HepG2 (cell line): ENCODE measurements at regions not wholly inside any gene's neighbourhood (a gene's known extent, or its start where the extent isn't known, plus 50 kb on each side); places are given as distances from the start of the nearest gene placed in this dataset.

Experiments
- AFF4 ChIP-seq: sonication (generic); formaldehyde crosslinking; IDR thresholded peaks from 2 replicates; pipeline ENCODE4 v1.4.0; 2020; ENCODE audit warnings: missing genetic modification reagents
- HDAC6 ChIP-seq: fragments of 200-600 bp; sonication (generic); IDR thresholded peaks from 2 replicates; pipeline ENCODE4 v1.7.0; 2017; ENCODE audit warnings: mild to moderate bottlenecking, antibody characterized with exemption, low read length, low read depth
- HNRNPK ChIP-seq: fragments of 200-400 bp; formaldehyde crosslinking; IDR thresholded peaks from 2 replicates; pipeline ENCODE4 v1.6.1; 2018; ENCODE audit warnings: low read length, low read depth, moderate library complexity, mild to moderate bottlenecking; ENCODE audit not compliant: poor library complexity, severe bottlenecking
- KLF9 ChIP-seq: IDR thresholded peaks from 2 replicates; pipeline ENCODE4 v1.6.1; 2016; ENCODE audit warnings: low read depth
- RARG ChIP-seq: sonication (generic); formaldehyde crosslinking; IDR thresholded peaks from 2 replicates; pipeline ENCODE4 v1.4.0; 2020; ENCODE audit warnings: low read depth, mild to moderate bottlenecking, missing genetic modification reagents
- REXO4 ChIP-seq: sonication (generic); formaldehyde crosslinking; IDR thresholded peaks from 2 replicates; pipeline ENCODE4 v1.8.0; 2022; ENCODE audit warnings: missing genetic modification reagents, mild to moderate bottlenecking, borderline replicate concordance
- RORA ChIP-seq: sonication (generic); formaldehyde crosslinking; IDR thresholded peaks from 2 replicates; pipeline ENCODE4 v1.5.0; 2020; ENCODE audit warnings: mild to moderate bottlenecking, missing genetic modification reagents, moderate library complexity
- SMYD3 ChIP-seq: sonication (generic); formaldehyde crosslinking; IDR thresholded peaks from 2 replicates; pipeline ENCODE4 v1.8.1; 2023; ENCODE audit warnings: mild to moderate bottlenecking, missing genetic modification reagents
- SNAI1 ChIP-seq: sonication (generic); formaldehyde crosslinking; IDR thresholded peaks from 2 replicates; pipeline ENCODE4 v1.5.0; 2020; ENCODE audit warnings: mild to moderate bottlenecking, missing genetic modification reagents, borderline replicate concordance
- TRIM22 ChIP-seq: fragments of 450-650 bp; IDR thresholded peaks from 2 replicates; pipeline ENCODE4 v1.6.1; 2017
- ZBTB25 ChIP-seq: IDR thresholded peaks from 2 replicates; pipeline ENCODE4 v1.6.1; 2018; ENCODE audit warnings: missing genetic modification reagents
- ZBTB39 ChIP-seq: sonication (generic); formaldehyde crosslinking; IDR thresholded peaks from 2 replicates; pipeline ENCODE4 v1.5.0; 2020; ENCODE audit warnings: missing genetic modification reagents
- ZNF746 ChIP-seq: sonication (generic); formaldehyde crosslinking; IDR thresholded peaks from 2 replicates; pipeline ENCODE4 v1.8.0; 2022; ENCODE audit warnings: mild to moderate bottlenecking, missing genetic modification reagents
- ZNF749 ChIP-seq: sonication (generic); formaldehyde crosslinking; IDR thresholded peaks from 2 replicates; pipeline ENCODE4 v1.8.0; 2022; ENCODE audit warnings: mild to moderate bottlenecking, missing genetic modification reagents, moderate library complexity, borderline replicate concordance
- TF ChIP-seq, protein P1 (sequence below): sonication (generic); formaldehyde crosslinking; conservative IDR thresholded peaks from 2 replicates; pipeline ENCODE4 v1.8.0; 2022; ENCODE audit warnings: missing genetic modification reagents
- TF ChIP-seq, protein P2 (sequence below): sonication (generic); formaldehyde crosslinking; IDR thresholded peaks from 2 replicates; pipeline ENCODE4 v1.5.0; 2020; ENCODE audit warnings: missing genetic modification reagents

GRCh38 chr2:216572582-216573578 is 60.3 kb upstream of the IGFBP2 start (continued):
- no peak for TF ChIP-seq RARG (CRISPR knock-in tag)
- TF ChIP-seq, protein P1, sequence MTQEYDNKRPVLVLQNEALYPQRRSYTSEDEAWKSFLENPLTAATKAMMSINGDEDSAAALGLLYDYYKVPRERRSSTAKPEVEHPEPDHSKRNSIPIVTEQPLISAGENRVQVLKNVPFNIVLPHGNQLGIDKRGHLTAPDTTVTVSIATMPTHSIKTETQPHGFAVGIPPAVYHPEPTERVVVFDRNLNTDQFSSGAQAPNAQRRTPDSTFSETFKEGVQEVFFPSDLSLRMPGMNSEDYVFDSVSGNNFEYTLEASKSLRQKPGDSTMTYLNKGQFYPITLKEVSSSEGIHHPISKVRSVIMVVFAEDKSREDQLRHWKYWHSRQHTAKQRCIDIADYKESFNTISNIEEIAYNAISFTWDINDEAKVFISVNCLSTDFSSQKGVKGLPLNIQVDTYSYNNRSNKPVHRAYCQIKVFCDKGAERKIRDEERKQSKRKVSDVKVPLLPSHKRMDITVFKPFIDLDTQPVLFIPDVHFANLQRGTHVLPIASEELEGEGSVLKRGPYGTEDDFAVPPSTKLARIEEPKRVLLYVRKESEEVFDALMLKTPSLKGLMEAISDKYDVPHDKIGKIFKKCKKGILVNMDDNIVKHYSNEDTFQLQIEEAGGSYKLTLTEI (CRISPR knock-in tag), result no peak
- no peak for TF ChIP-seq ZNF749 (CRISPR knock-in tag)
- TF ChIP-seq ZNF746 (CRISPR knock-in tag), result 0 out of 2 replicates have a peak, but pooled peaks have one; percentile 46
- TF ChIP-seq KLF9 (CRISPR knock-in tag), result no peak
- TF ChIP-seq TRIM22, result no peak
- TF ChIP-seq ZBTB39 (CRISPR knock-in tag), result no peak
- TF ChIP-seq ZBTB25, result peak; percentile 5; the same call in 1 of the 2 replicates
- no peak for TF ChIP-seq HNRNPK
- no peak for TF ChIP-seq RORA (CRISPR knock-in tag)
- TF ChIP-seq REXO4 (CRISPR knock-in tag), result no peak
- TF ChIP-seq, protein P2, sequence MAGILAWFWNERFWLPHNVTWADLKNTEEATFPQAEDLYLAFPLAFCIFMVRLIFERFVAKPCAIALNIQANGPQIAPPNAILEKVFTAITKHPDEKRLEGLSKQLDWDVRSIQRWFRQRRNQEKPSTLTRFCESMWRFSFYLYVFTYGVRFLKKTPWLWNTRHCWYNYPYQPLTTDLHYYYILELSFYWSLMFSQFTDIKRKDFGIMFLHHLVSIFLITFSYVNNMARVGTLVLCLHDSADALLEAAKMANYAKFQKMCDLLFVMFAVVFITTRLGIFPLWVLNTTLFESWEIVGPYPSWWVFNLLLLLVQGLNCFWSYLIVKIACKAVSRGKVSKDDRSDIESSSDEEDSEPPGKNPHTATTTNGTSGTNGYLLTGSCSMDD (CRISPR knock-in tag), result no peak
- no peak for TF ChIP-seq SMYD3 (CRISPR knock-in tag)
- TF ChIP-seq AFF4, result no peak
- TF ChIP-seq HDAC6, result no peak
- TF ChIP-seq SNAI1, result peak; percentile 39; the same call in 1 of the 2 replicates
